HCEC 1CT (cell line): ENCODE measurements at regions not wholly inside any gene's neighbourhood (a gene's known extent, or its start where the extent isn't known, plus 50 kb on each side); places are given as distances from the start of the nearest gene placed in this dataset.

Experiments
- DNase-seq: peaks from one replicate; pipeline ENCODE4 v3.0.0-alpha.2; 2017

- DNase-seq, result no peak
These were observed 223.1 kb upstream of the EOMES start for GRCh38 chr3:27945229-27945628.

GRCh38 chr3:27960133-27960532 is 238.0 kb upstream of the EOMES start:
- DNase-seq, result peak; percentile 84

GRCh38 chr3:27963519-27963918 is 241.4 kb upstream of the EOMES start:
- no peak for DNase-seq

- DNase-seq, result no peak
These were observed 249.5 kb upstream of the EOMES start for GRCh38 chr3:27971600-27971999.

GRCh38 chr3:27976933-27977332 is 254.8 kb upstream of the EOMES start:
- DNase-seq, result peak; percentile 82

- peak; percentile 23 for DNase-seq
These were observed 256.3 kb upstream of the EOMES start for GRCh38 chr3:27978440-27978839.

DNA sequence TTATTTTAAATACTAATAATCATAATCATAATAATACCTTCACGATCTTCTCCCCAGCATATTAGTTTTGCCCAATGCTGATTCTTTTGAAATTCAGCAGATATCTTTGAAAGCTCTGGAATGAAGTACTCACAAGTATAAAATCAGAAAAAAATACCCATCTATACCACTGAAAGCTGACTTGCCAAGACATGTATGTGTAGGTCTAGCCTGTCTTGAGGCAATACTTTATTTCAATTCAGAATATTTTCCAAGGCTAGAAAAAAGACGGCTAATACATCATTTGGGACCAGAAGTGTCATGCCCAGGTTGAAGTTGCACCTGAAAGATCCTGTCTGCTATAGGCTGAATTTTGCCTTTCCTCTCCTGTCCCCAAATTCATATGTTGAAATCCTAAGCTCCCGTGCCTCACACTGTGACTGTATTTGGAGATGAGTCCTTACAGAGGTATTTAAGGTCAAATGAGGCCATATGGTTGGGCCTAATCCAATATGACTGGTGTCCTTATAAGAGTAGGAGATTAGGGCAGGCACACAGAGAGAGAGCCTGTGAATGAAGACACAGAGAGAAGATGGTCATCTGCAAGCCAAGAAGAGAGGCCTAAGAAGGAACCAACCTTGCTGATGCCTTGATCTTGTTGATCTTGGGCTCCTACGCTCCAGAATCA is 255.9 kb upstream of the CMC1 start:
- peak; percentile 83 for DNase-seq

- no peak for DNase-seq
These were observed 255.1 kb upstream of the CMC1 start for GRCh38 chr3:27986234-27986879.

DNA sequence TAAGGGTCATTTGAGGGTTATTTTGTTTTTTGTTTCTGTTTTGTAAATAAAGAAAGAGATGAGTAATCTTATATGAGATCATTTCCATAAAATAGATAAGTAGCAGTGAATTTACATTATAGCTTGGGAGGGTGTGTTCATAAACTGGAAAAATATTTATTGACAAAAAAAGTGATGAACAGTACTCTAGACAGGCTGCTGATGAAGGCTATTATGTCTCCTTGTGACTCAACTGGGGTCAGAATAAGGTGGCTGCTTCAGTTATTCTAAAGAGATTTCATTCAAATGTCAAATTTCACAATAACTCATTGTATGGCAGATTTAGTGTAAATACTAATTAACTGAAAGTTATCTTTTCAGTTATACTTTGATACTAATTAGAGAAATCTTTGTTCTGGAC is 251.1 kb upstream of the CMC1 start:
- peak; percentile 6 for DNase-seq

DNA sequence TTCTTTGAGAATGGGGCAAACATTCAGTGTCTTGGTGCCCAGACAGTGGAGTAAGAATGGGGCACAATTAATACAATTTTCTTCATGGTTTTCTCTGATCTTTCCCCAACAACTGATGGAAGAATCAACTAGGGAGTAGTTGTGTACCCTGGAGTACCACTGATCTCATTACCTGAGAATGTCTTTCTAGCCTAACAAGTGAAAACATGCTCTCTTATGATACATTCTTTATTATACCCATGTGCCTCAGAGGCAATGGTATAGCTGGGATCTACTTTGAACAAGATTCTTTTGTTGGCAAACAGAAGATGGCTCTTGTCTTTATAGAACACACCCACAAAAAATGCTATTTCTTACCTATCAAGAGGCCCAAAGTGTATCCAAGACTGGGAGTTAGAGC is 250.6 kb upstream of the CMC1 start:
- no peak for DNase-seq

DNA sequence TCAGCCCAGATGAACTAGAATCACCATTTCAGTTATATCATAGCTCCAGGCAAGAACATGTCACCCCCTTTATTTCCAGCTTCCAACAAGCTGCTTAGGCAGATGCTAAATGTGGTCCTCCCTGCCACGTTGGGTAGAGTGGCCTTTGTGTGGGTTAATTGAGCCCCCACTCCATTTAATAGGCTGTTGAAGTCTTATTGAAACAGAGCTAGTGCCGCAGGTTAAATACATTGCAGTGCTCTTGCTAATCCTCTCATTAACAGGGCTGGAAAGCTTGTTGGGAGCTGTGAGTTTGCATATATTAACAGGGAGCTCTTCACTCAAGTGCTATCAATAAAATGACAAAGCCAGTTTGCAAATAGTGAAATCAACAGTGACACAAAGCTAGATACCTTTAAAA is 248.4 kb upstream of the CMC1 start:
- no peak for DNase-seq

GRCh38 chr3:28000608-28001007 is 240.8 kb upstream of the CMC1 start:
- no peak for DNase-seq

- no peak for DNase-seq
These were observed 233.2 kb upstream of the CMC1 start for GRCh38 chr3:28008235-28008634.

- DNase-seq, result peak; percentile 70
These were observed 228.6 kb upstream of the CMC1 start for GRCh38 chr3:28012830-28013229.

DNA sequence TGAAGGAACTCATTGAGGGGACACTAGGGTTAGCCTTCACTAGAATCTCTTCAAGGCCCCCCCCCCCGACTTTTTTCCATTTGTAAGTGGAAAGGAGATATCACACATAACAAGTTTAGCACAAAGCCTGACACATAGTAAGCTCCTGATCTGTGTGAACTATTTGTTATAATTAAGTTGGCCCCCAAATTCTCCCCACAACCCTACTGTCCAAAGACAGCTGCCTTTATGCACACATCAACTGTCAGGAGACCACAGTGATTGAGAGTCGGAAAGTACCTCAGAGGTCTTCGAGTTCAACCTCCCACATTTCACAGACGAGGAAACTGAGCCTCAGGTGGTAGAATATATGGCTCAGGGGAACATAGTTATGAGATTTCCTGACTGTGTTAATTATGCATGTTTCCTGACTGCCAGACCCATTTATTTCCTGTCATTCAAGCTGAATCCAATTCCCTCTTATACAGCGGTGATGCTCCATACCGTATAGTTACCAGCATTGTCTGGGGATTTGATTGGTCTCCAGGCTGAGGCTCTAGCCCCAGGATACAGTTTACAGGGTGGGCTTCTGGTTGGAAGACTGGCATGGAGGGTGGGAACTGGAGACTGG is 227.4 kb upstream of the CMC1 start:
- no peak for DNase-seq

- DNase-seq, result no peak
These were observed 222.3 kb upstream of the CMC1 start for GRCh38 chr3:28018925-28019718.

- no peak for DNase-seq
These were observed 221.7 kb upstream of the CMC1 start for GRCh38 chr3:28019740-28020139.

- DNase-seq, result peak; percentile 2
These were observed 218.5 kb upstream of the CMC1 start for GRCh38 chr3:28022916-28023315.

GRCh38 chr3:28028554-28028953 is 212.9 kb upstream of the CMC1 start:
- DNase-seq, result no peak

DNA sequence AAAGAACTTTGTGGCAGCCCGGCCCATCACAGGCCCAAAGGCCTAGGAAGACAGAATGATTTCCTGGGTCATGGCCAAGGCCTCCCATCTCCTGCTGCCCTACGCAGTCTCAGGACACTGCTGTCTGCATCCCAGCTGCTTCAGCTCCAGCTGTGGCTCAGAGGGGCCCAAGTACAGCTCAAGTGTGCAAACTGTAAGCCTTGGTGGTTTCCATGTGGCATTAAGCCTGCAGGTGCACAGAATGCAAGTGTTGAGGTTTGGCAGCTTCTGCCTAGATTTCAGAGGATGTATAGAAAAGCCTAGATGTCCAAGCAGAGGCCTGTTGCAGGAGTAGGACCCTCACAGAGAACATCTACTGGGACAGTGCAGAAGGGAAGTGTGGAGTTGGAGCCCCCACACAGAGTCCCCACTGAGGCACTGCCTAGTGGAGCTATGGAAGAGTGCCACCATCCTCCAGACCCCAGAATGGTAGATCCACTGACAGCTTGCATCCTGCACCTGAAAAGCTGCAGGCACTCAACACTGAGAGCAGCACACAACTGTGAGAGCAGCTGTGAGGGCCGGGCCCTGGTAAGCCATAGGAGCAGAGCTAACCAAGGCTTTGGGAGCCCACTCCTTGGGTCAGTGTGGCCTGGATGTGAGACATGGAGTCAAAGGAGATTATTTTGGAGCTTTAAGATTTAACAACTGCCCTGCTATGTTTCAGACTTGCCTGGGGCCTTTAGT is 208.2 kb upstream of the CMC1 start:
- DNase-seq, result no peak

- no peak for DNase-seq
These were observed 204.5 kb upstream of the CMC1 start for GRCh38 chr3:28036599-28037575.

DNA sequence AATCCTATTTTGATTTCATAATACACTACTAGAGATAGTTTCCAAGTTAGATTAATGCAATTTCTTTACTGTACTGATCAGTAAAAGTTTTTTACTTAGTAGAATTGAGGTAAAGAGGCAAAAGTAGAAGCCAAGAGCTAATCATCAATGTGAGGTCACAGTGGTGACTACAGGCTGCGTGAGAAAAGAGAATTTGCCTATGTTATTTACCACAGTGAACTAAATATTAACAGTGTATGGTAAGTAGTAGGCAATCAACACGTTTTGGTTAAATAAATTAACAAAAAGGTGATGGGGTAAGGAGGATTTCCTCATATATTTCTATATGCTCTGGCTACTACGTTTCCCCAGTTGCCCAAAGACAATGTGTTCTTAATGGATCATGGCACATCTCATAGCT is 202.2 kb upstream of the CMC1 start:
- no peak for DNase-seq
